GM10266 (cell line): ENCODE measurements at regions not wholly inside any gene's neighbourhood (a gene's known extent, or its start where the extent isn't known, plus 50 kb on each side); places are given as distances from the start of the nearest gene placed in this dataset.

Experiments
- DNase-seq: peaks from one replicate; pipeline ENCODE4 v3.0.0; 2012; ENCODE audit errors: extremely low spot score
- TF ChIP-seq, protein P1 (sequence below): IDR thresholded peaks from 2 replicates; pipeline ENCODE4 v1.5.1; 2012; ENCODE audit warnings: mild to moderate bottlenecking, low read depth; ENCODE audit not compliant: control insufficient read depth, insufficient read depth; ENCODE audit errors: missing control alignments

DNA sequence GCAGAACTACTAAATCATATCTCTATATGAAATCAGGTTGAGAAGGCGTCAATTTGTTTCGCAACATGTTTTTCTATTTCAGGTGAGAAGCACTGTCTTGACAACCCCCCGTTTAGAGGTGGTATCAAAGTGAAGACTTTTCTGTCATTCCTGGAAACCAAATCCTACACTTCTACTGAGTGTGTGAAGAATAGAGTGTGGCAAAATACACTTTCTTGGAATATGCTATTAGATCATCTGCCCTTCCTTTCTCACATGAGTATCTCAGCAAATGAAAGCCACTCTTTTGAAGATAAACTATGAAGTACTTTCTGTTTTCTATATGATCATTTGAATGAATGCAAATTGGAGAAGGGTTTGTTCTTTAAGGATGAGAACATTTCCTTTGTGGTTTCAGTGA lies 174.0 kb upstream of the FMR1 start:
- TF ChIP-seq, protein P1, sequence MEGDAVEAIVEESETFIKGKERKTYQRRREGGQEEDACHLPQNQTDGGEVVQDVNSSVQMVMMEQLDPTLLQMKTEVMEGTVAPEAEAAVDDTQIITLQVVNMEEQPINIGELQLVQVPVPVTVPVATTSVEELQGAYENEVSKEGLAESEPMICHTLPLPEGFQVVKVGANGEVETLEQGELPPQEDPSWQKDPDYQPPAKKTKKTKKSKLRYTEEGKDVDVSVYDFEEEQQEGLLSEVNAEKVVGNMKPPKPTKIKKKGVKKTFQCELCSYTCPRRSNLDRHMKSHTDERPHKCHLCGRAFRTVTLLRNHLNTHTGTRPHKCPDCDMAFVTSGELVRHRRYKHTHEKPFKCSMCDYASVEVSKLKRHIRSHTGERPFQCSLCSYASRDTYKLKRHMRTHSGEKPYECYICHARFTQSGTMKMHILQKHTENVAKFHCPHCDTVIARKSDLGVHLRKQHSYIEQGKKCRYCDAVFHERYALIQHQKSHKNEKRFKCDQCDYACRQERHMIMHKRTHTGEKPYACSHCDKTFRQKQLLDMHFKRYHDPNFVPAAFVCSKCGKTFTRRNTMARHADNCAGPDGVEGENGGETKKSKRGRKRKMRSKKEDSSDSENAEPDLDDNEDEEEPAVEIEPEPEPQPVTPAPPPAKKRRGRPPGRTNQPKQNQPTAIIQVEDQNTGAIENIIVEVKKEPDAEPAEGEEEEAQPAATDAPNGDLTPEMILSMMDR = no peak
- DNase-seq = no peak

GRCh38 chrX:147738265-147738664 lies 173.5 kb upstream of the FMR1 start:
- TF ChIP-seq, protein P1 = no peak
- no peak for DNase-seq

DNA sequence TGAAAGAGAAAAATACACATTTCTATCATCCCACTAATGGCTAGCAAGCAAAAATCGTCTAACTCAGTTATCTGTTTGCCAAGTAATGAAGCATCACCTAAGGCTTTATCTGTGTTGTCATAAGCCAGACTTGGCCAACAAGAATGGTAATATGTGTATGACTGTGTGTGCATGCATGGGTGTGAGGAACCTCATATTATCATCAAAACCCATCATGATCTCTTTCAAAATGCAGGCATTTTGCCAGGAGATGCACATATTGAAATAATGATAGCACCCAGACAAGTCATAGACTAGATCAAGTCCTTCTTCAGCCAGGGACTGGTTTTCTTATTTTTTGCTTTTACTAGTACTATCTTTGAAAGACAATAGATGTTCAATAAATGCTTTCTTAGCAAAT lies 172.5 kb upstream of the FMR1 start:
- TF ChIP-seq, protein P1 = no peak
- DNase-seq = no peak

DNA sequence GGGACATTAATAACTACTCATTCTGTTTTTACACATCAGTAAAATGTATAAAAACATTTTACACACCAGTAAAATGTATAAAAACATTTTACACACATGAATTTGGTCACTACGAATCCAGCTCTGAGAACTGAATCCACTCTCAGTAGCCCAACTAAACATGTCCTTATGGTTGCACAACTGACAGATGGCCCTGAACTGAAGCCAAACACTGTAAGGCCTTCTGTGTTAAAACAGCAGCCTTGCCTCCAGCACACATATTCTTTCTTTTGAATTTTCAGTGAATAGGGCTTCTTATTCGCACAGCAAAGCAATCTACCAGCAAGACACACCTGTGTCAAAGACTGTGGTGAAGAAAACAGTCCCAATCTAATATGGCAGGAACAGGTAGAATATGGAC lies 169.9 kb upstream of the FMR1 start:
- no peak for DNase-seq
- TF ChIP-seq, protein P1 = no peak

DNA sequence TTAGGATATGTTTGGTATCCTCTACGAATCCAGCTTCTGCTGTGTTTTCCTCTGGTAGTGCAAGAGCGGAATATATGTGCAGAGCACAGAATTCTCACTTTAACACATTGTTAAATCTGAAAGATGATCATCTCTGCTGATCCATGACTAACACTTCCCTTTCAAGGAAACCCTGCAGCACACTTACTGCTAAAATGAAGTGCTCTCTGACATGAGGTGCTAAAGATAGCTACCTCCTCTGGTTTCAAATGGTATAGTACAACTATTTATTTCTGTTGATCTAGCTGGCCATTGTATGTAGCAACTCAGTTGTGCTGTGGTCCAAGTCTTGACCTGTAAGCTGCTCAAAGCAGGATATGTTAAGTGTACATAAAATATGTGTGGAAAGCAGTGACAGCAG lies 162.4 kb upstream of the FMR1 start:
- DNase-seq = no peak

DNA sequence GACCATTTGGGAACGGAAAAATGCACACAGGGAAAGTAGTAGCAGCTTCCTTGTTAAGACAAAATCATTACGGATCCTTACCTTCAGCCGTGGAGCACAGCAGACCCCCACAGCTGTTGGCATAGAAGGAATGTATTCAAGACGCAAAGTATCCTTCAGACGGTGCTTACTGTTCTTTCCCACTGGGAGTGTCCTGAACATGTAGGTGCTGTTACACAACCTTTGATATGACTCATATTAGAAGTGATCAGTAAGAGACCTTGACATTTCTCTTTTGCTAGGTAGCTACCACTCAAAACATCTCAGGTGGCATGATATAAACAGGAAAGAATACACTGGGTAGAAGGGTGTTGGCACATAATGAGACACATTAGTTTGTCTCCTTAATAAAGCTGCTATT lies 154.0 kb upstream of the FMR1 start:
- TF ChIP-seq, protein P1 = no peak
- DNase-seq = no peak

More for the DNA sequence above, 162.4 kb upstream of the FMR1 start:
- TF ChIP-seq, protein P1 = no peak

- TF ChIP-seq, protein P1 = no peak
- DNase-seq = no peak
These were observed 148.6 kb upstream of the FMR1 start for GRCh38 chrX:147763131-147763530.

DNA sequence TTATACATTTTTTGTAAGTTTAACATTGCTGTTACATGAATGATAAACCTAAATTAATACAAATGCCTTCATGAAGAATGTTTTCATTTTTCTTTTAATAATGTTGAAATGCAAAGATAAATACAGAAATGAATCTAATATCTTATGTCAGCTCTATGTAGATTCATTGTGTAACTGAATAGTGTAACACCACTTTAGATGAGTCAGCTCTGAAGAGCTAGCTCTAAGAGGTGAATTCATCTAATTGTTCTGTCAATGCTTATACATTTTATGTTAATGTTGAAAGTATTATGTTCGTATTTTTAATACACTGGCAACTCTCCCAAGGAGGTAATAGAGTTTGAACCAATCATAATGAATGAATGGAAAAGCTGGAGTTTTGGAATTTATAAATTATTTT lies 146.9 kb upstream of the FMR1 start:
- DNase-seq = no peak
- TF ChIP-seq, protein P1 = no peak
